HepG2 (cell line): ENCODE measurements at regions not wholly inside any gene's neighbourhood (a gene's known extent, or its start where the extent isn't known, plus 50 kb on each side); places are given as distances from the start of the nearest gene placed in this dataset.

Experiments used
- ATAC-seq: fragments of 200-7000 bp; cut with Tn5 transposase; 3 replicates; pipeline ENCODE4 v1.9.1; 2020; ENCODE audit warnings: mild to moderate bottlenecking, moderate library complexity
- BruUV-seq: library from RNA; stranded (reverse); fragments of 400-500 nt; replicated peaks from 2 replicates; lab custom pipeline; 2021; lab: Mats Ljungman, UMichigan
- CTCF ChIA-PET: fragments of 300-600 bp; formaldehyde crosslinking; extraction: SDS; loops from one replicate; lab custom pipeline; 2021; ENCODE audit warnings: low total read pairs, inconsistent platforms, low intra/inter-chr PET ratio; lab: Yijun Ruan, JAX
- POLR2A ChIA-PET: fragments of 350-600 bp; sonication (Branson Sonifier 250); formaldehyde crosslinking; loops from one replicate; lab custom pipeline; 2020; ENCODE audit warnings: antibody characterized with exemption, inconsistent platforms; lab: Yijun Ruan, JAX
- DNase-seq: peaks from one replicate; pipeline ENCODE4 v3.0.0-alpha.2; 2015; ENCODE audit warnings: low spot score
- FAIRE-seq: peaks from 3 replicates; lab custom pipeline; 2011; peaks lifted over from hg19 to GRCh38; lab: Jason Lieb, UNC
- H2AFZ ChIP-seq: one replicate; pipeline ENCODE4 v1.6.1; 2011; ENCODE audit warnings: low read length, inconsistent platforms
- H3K27ac ChIP-seq: fragments of 300-600 bp; 3 replicates; pipeline ENCODE4 v1.8.0; 2011; ENCODE audit warnings: mixed run types, mild to moderate bottlenecking, mixed read lengths, low read length, inconsistent platforms; ENCODE audit not compliant: insufficient read depth; ENCODE audit errors: extremely low read length
- H3K27me3 ChIP-seq, 2 experiments: fragments of 200-600 bp in 1 of 2; 2 replicates in 1 of 2; 3 replicates in 1 of 2; pipeline versions ENCODE4 v1.6.0 to v1.8.0; 2011; ENCODE audit warnings: low read length in 2 of 2, mild to moderate bottlenecking in 2 of 2, moderate library complexity in 2 of 2, inconsistent platforms in 1 of 2; ENCODE audit not compliant: insufficient read depth in 2 of 2, control insufficient read depth in 1 of 2
- H3K36me3 ChIP-seq, 2 experiments: fragments of 200-600 bp in 1 of 2; replicated peaks in 1 of 2; 2 replicates in 1 of 2; 3 replicates in 1 of 2; pipeline versions ENCODE4 v1.5.1 to v1.8.0; 2011; ENCODE audit warnings: low read length in 2 of 2, inconsistent platforms in 1 of 2; ENCODE audit not compliant: insufficient read depth in 2 of 2, control insufficient read depth in 1 of 2
- H3K4me1 ChIP-seq: 2 replicates; pipeline ENCODE4 v1.5.1; 2012; ENCODE audit warnings: low read length, inconsistent platforms; ENCODE audit not compliant: insufficient read depth
- H3K4me2 ChIP-seq: 2 replicates; pipeline ENCODE4 v1.6.0; 2011; ENCODE audit warnings: low read depth, low read length, inconsistent platforms
- H3K4me3 ChIP-seq, 3 experiments: fragments of 200-600 bp in 1 of 3; sonication (generic), shearing (Covaris generic) in 1 of 3; replicated peaks in 1 of 3; 2 replicates each; pipeline ENCODE4 v1.5.1; 2011 to 2016; ENCODE audit warnings: low read length in 3 of 3, inconsistent platforms in 2 of 3, low read depth in 2 of 3, mild to moderate bottlenecking in 2 of 3, control low read depth in 1 of 3, mixed read lengths in 1 of 3; ENCODE audit not compliant: insufficient read depth in 1 of 3
- H3K79me2 ChIP-seq: one replicate; pipeline ENCODE4 v1.6.1; 2011; ENCODE audit warnings: low read length, inconsistent platforms; ENCODE audit not compliant: insufficient read depth
- H3K9ac ChIP-seq: 2 replicates; pipeline ENCODE4 v1.6.0; 2011; ENCODE audit warnings: mild to moderate bottlenecking, low read depth, low read length, inconsistent platforms; ENCODE audit not compliant: insufficient read depth
- H3K9me3 ChIP-seq: 2 replicates; pipeline ENCODE4 v1.5.1; 2012; ENCODE audit warnings: mild to moderate bottlenecking, low read length
- H4K20me1 ChIP-seq: 2 replicates; pipeline ENCODE4 v1.6.0; 2011; ENCODE audit warnings: inconsistent platforms, mild to moderate bottlenecking, low read length, moderate library complexity; ENCODE audit not compliant: insufficient read depth
- ELF4 ChIP-seq: sonication (generic); formaldehyde crosslinking; IDR thresholded peaks from 2 replicates; pipeline ENCODE4 v1.5.0; 2020; ENCODE audit warnings: missing genetic modification reagents, mild to moderate bottlenecking, moderate library complexity, borderline replicate concordance
- MED8 ChIP-seq: sonication (generic); formaldehyde crosslinking; IDR thresholded peaks from 2 replicates; pipeline ENCODE4 v1.8.1; 2023; ENCODE audit warnings: mild to moderate bottlenecking, missing genetic modification reagents; ENCODE audit not compliant: insufficient replicate concordance
- REPIN1 ChIP-seq: sonication (generic); formaldehyde crosslinking; IDR thresholded peaks from 2 replicates; pipeline ENCODE4 v1.8.0; 2022; ENCODE audit warnings: missing genetic modification reagents, low read depth, mild to moderate bottlenecking, borderline replicate concordance
- ZNF263 ChIP-seq: sonication (generic); formaldehyde crosslinking; IDR thresholded peaks from 2 replicates; pipeline ENCODE4 v1.4.0; 2020; ENCODE audit warnings: missing genetic modification reagents
- WGBS: methylation state at CpG from one replicate; pipeline ENCODE4 v1.1.6; 2017; ENCODE audit warnings: low lambda C conversion rate; 5-methylcytosine and 5-hydroxymethylcytosine counted together
- in situ Hi-C: cut with HindIII; loops from 2 replicates; pipeline ENCODE4 v1.10.0; 2017; ENCODE audit warnings: low pct_unique_long_range_greater_than_20kb; ENCODE audit not compliant: extremely low pct_ligation_motif_present
- intact Hi-C: fragments of 100-400 bp; cut with micrococcal nuclease; formaldehyde crosslinking; loops from one replicate; pipeline ENCODE4 v1.10.0; 2022; ENCODE audit not compliant: unreplicated experiment
- TF ChIP-seq, protein P1 (sequence below): sonication (generic); formaldehyde crosslinking; IDR thresholded peaks from 2 replicates; pipeline ENCODE4 v1.4.0; 2020; ENCODE audit warnings: missing genetic modification reagents
- TF ChIP-seq, protein P2 (sequence below): sonication (generic); formaldehyde crosslinking; IDR thresholded peaks from 2 replicates; pipeline ENCODE4 v1.4.0; 2020; ENCODE audit warnings: mild to moderate bottlenecking, missing genetic modification reagents

DNA sequence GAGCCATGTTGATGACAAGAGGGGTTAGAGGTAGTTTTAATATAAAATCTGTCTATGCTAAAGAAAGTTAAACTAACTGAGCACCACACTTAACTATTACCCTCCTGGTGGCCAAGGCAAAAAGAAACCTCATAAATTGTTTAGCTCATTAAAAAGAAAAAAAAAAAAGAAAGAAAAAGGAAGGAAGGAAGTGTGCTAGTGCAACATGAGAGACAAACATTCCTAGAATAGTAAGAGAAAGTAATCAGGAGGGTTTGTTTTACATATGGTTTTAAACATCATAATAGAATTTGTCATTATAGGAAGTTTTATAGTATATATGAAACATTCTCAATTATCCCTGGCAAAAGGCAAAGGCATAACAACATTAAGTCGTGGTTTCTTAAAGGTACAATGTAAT lies 152.3 kb downstream of the SNX18 start:
- 0% methylated on average over 1 of the region's 1 CpG for WGBS
- POLR2A ChIA-PET, result no interaction called here
- Histone ChIP-seq H3K36me3 (no peaks in the 10 kb centered on the region), H3K9ac (no peak overlapping the region), H3K79me2 (no peaks in the 10 kb centered on the region), H2AFZ (no peak overlapping the region), H3K27me3 (no peaks in the 10 kb centered on the region; a peak in 1 of 5 replicates), H3K27ac (no peak overlapping the region), H3K4me2 (no peak overlapping the region), H3K4me1 (no peaks in the 10 kb centered on the region), H3K4me3 (no peak overlapping the region), H3K9me3 (peaks cover 7% of the 10 kb centered on the region; the same call in 1 of the 2 replicates), H4K20me1 (no peaks in the 10 kb centered on the region)
- DNase-seq (no peak), FAIRE-seq (no peak), ATAC-seq (no peak)
- intact Hi-C loops (no loop called here), in situ Hi-C loops (no loop called here)
- no TSS peak for BruUV-seq
- CTCF ChIA-PET, result no interaction called here
- TF ChIP-seq, protein P1, sequence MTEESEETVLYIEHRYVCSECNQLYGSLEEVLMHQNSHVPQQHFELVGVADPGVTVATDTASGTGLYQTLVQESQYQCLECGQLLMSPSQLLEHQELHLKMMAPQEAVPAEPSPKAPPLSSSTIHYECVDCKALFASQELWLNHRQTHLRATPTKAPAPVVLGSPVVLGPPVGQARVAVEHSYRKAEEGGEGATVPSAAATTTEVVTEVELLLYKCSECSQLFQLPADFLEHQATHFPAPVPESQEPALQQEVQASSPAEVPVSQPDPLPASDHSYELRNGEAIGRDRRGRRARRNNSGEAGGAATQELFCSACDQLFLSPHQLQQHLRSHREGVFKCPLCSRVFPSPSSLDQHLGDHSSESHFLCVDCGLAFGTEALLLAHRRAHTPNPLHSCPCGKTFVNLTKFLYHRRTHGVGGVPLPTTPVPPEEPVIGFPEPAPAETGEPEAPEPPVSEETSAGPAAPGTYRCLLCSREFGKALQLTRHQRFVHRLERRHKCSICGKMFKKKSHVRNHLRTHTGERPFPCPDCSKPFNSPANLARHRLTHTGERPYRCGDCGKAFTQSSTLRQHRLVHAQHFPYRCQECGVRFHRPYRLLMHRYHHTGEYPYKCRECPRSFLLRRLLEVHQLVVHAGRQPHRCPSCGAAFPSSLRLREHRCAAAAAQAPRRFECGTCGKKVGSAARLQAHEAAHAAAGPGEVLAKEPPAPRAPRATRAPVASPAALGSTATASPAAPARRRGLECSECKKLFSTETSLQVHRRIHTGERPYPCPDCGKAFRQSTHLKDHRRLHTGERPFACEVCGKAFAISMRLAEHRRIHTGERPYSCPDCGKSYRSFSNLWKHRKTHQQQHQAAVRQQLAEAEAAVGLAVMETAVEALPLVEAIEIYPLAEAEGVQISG (CRISPR knock-in tag), result no peak
- TF ChIP-seq, protein P2, sequence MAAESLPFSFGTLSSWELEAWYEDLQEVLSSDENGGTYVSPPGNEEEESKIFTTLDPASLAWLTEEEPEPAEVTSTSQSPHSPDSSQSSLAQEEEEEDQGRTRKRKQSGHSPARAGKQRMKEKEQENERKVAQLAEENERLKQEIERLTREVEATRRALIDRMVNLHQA (CRISPR knock-in tag), result no peak
- TF ChIP-seq MED8 (CRISPR knock-in tag) (no peak), ELF4 (CRISPR knock-in tag) (no peak)

DNA sequence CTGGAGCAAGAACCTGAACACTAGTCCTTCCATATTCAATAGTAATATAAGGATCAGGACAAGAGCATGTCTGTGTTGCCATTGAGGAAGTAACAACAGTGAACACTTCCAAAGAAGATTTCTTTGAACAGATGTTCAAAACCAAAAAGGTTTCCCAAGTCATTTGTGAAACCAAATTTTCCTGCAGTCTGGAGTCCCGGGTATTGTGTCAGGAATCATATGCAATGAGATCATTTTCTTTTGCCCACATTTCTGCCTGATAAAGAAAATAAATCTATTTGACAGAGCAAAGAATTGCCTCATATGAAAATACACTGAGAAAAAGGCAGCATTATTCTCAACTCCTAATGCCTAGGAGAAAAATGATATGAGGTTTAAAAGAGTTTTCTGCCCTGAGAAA lies 151.7 kb downstream of the SNX18 start:
- intact Hi-C loops, result no loop called here
- H4K20me1 ChIP-seq, result no peaks in the 10 kb centered on the region
- TF ChIP-seq REPIN1 (no peak), ZNF263 (CRISPR knock-in tag) (no peak)
- TF ChIP-seq, all 625 proteins: peak for 0
- ChIA-PET CTCF (no interaction called here), POLR2A (no interaction called here)
- in situ Hi-C loops, result no loop called here
- no peaks in the 10 kb centered on the region for H3K79me2 ChIP-seq
- 59% methylated on average over 1 of the region's 1 CpG for WGBS
- H2AFZ ChIP-seq, result no peak overlapping the region
- no TSS peak for BruUV-seq
- H3K9me3 ChIP-seq, result peaks cover 7% of the 10 kb centered on the region; the same call in 1 of the 2 replicates
- ATAC-seq (no peak), FAIRE-seq (no peak), DNase-seq (no peak)
- no peaks in the 10 kb centered on the region for H3K36me3 ChIP-seq
- no peak overlapping the region for H3K4me3 ChIP-seq
- H3K4me1 ChIP-seq, result no peaks in the 10 kb centered on the region
- H3K4me2 ChIP-seq, result no peak overlapping the region
- H3K9ac ChIP-seq, result no peak overlapping the region
- H3K27me3 ChIP-seq, result no peaks in the 10 kb centered on the region; a peak in 1 of 5 replicates
- H3K27ac ChIP-seq, result no peak overlapping the region
